PC-3 (cell line): ENCODE measurements at regions not wholly inside any gene's neighbourhood (a gene's known extent, or its start where the extent isn't known, plus 50 kb on each side); places are given as distances from the start of the nearest gene placed in this dataset.

Source experiments
- EZH2 ChIP-seq: fragments of 300-600 bp; sonication (generic); IDR thresholded peaks from one replicate; pipeline ENCODE4 v1.6.1; 2017; ENCODE audit warnings: antibody characterized with exemption, mild to moderate bottlenecking, low read length; ENCODE audit not compliant: unreplicated experiment
- EZH2phosphoT487 ChIP-seq: fragments of 300-600 bp; sonication (generic); IDR thresholded peaks from 2 replicates; pipeline ENCODE4 v1.6.1; 2018; ENCODE audit warnings: mild to moderate bottlenecking, antibody characterized with exemption, low read length, borderline replicate concordance
- TF ChIP-seq, protein P1 (sequence below): fragments of 300-600 bp; sonication (generic); conservative IDR thresholded peaks from 2 replicates; pipeline ENCODE4 v1.5.1; 2017; ENCODE audit warnings: antibody characterized with exemption, low read depth, mild to moderate bottlenecking, low read length

DNA sequence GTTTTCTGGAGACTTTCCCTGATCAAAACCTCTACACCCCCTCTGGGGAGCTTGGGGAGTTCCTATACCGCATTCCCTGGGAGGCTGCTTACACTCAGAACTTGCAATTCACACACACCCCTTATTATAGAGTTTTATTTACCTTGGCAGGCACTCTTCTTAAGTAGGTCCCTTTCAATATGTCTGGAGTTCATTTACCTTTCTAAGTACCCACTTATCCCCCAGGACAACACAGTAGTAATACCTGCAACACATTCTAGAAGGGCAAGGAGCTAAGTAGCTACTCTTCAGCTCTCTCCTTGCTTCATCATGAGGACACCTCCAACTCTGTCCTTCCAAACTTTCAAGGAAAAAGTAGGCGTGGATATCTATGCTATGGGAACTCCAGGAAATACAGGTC, 127.8 kb upstream of the ANO3 start:
- TF ChIP-seq, protein P1, sequence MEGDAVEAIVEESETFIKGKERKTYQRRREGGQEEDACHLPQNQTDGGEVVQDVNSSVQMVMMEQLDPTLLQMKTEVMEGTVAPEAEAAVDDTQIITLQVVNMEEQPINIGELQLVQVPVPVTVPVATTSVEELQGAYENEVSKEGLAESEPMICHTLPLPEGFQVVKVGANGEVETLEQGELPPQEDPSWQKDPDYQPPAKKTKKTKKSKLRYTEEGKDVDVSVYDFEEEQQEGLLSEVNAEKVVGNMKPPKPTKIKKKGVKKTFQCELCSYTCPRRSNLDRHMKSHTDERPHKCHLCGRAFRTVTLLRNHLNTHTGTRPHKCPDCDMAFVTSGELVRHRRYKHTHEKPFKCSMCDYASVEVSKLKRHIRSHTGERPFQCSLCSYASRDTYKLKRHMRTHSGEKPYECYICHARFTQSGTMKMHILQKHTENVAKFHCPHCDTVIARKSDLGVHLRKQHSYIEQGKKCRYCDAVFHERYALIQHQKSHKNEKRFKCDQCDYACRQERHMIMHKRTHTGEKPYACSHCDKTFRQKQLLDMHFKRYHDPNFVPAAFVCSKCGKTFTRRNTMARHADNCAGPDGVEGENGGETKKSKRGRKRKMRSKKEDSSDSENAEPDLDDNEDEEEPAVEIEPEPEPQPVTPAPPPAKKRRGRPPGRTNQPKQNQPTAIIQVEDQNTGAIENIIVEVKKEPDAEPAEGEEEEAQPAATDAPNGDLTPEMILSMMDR, result no peak
- TF ChIP-seq EZH2 (no peak), EZH2phosphoT487 (no peak)
